GM12891 (cell line): ENCODE measurements at regions not wholly inside any gene's neighbourhood (a gene's known extent, or its start where the extent isn't known, plus 50 kb on each side); places are given as distances from the start of the nearest gene placed in this dataset.

Source experiments
- PAX5 ChIP-seq: IDR thresholded peaks from 2 replicates; pipeline ENCODE4 v1.6.1; 2011; ENCODE audit warnings: low read length, moderate library complexity, mild to moderate bottlenecking; ENCODE audit not compliant: insufficient read depth, severe bottlenecking
- POLR2A ChIP-seq: IDR thresholded peaks from 2 replicates; pipeline ENCODE4 v1.6.1; 2011; ENCODE audit warnings: low read depth, low read length, control low read depth
- POLR2AphosphoS5 ChIP-seq: IDR thresholded peaks from 2 replicates; pipeline ENCODE4 v1.6.1; 2011; ENCODE audit warnings: low read depth, low read length, control low read depth
- SPI1 ChIP-seq: IDR thresholded peaks from 2 replicates; pipeline ENCODE4 v1.6.1; 2011; ENCODE audit warnings: low read depth, low read length, control low read depth

GRCh38 chr4:56099378-56099786 is 150.6 kb downstream of the CEP135 start:
- TF ChIP-seq POLR2AphosphoS5 = no peak
- no peak for TF ChIP-seq POLR2A
- no peak for TF ChIP-seq PAX5
- TF ChIP-seq SPI1 = no peak
